ENCODE measurements at regions not wholly inside any gene's neighbourhood (a gene's known extent, or its start where the extent isn't known, plus 50 kb on each side); places are given as distances from the start of the nearest gene placed in this dataset.

GRCh38 chr14:71317385-71318096 lies 410.3 kb downstream of the PCNX1 start:
- no peak overlapping the region for H3K27ac ChIP-seq (replicated peaks in 1 of 4)
- peaks cover 7 to 17% (median 14%) of the 10 kb centered on the region in 4 donors for H3K4me1 ChIP-seq
- H3K4me3 ChIP-seq = no peak overlapping the region
- H3K27me3 ChIP-seq = no peaks in the 10 kb centered on the region
- intact Hi-C loops (cut with DNase I) = no loop called here
- 85% methylated on average over 4 of the region's 4 CpGs for WGBS
- TF ChIP-seq POLR2A (IDR thresholded peaks at IDR 0.05; ENCODE audit: low read depth) (no peak), EP300 (IDR thresholded peaks at IDR 0.05) (no peak), POLR2AphosphoS5 (IDR thresholded peaks at IDR 0.05) (no peak), CTCF (IDR thresholded peaks at IDR 0.05) (no peak)
- H3K9me3 ChIP-seq = no peaks in the 10 kb centered on the region
- no peaks in the 10 kb centered on the region for H3K36me3 ChIP-seq
- no peak for DNase-seq (ENCODE audit: extremely low spot score)

GRCh38 chr14:71318097-71318459 lies 410.8 kb downstream of the PCNX1 start:
- H3K27me3 ChIP-seq = no peaks in the 10 kb centered on the region
- TF ChIP-seq CTCF (IDR thresholded peaks at IDR 0.05) (no peak), POLR2A (IDR thresholded peaks at IDR 0.05; ENCODE audit: low read depth) (no peak), EP300 (IDR thresholded peaks at IDR 0.05) (no peak), POLR2AphosphoS5 (IDR thresholded peaks at IDR 0.05) (no peak)
- H3K4me1 ChIP-seq = peaks cover 7 to 23% (median 19%) of the 10 kb centered on the region in 4 donors
- H3K36me3 ChIP-seq = no peaks in the 10 kb centered on the region
- no peak for DNase-seq (ENCODE audit: extremely low spot score)
- no peaks in the 10 kb centered on the region for H3K9me3 ChIP-seq
- intact Hi-C loops (cut with DNase I) = no loop called here
- no peak overlapping the region for H3K4me3 ChIP-seq
- H3K27ac ChIP-seq (replicated peaks in 1 of 4) = no peak overlapping the region
- WGBS = 79% methylated on average over 2 of the region's 2 CpGs

- Histone ChIP-seq H3K27me3 (no peaks in the 10 kb centered on the region), H3K9me3 (no peaks in the 10 kb centered on the region), H3K4me3 (peak overlapping the region; percentile 94 to 98 (median 96)), H3K36me3 (no peaks in the 10 kb centered on the region), H3K27ac (replicated peaks in 1 of 4) (peak overlapping the region; percentile 99), H3K4me1 (peaks cover 7 to 29% (median 25%) of the 10 kb centered on the region in 4 donors)
- TF ChIP-seq POLR2AphosphoS5 (IDR thresholded peaks at IDR 0.05) = no peak
- TF ChIP-seq CTCF (IDR thresholded peaks at IDR 0.05) = no peak
- TF ChIP-seq EP300 (IDR thresholded peaks at IDR 0.05) = no peak
- no peak for TF ChIP-seq POLR2A (IDR thresholded peaks at IDR 0.05; ENCODE audit: low read depth)
- WGBS = 11% methylated on average over 5 of the region's 5 CpGs
- no peak for DNase-seq (ENCODE audit: extremely low spot score)
- intact Hi-C loops (cut with DNase I) = loop anchor here (5.0 kb wide), 3 partner anchors 83 to 433 kb away; no protein-coding TSS in a partner anchor
Measured at GRCh38 chr14:71319666-71320065, 412.4 kb downstream of the PCNX1 start.

GRCh38 chr14:71320107-71320733 lies 413.0 kb downstream of the PCNX1 start, which contains the start of gene SIPA1L1:
Gene SIPA1L1 (plus strand): TSS chr14:71320476.
- no peaks in the 10 kb centered on the region for H3K36me3 ChIP-seq
- no peaks in the 10 kb centered on the region for H3K9me3 ChIP-seq
- peaks cover 7 to 34% (median 28%) of the 10 kb centered on the region in 4 donors for H3K4me1 ChIP-seq
- intact Hi-C loops (cut with DNase I) = loop anchor here (5.0 kb wide), 3 partner anchors 82 to 432 kb away; no protein-coding TSS in a partner anchor
- WGBS = 2% methylated on average over 34 of the region's 52 CpGs
- peak within 1 kb of the TSS; percentile 94 to 98 (median 96) for H3K4me3 ChIP-seq
- H3K27ac ChIP-seq (replicated peaks in 1 of 4) = peak within 1 kb of the TSS; percentile 99
- H3K27me3 ChIP-seq = no peaks in the 10 kb centered on the region
- TF ChIP-seq POLR2AphosphoS5 (IDR thresholded peaks at IDR 0.05) (peak; percentile 87 to 96), POLR2A (IDR thresholded peaks at IDR 0.05; ENCODE audit: low read depth) (peak; percentile 81), EP300 (IDR thresholded peaks at IDR 0.05) (no peak)
- DNase-seq (ENCODE audit: extremely low spot score) = peak; percentile 98

All from esophagus muscularis mucosa (tissue), 4 donors.